ENCODE measurements at regions not wholly inside any gene's neighbourhood (a gene's known extent, or its start where the extent isn't known, plus 50 kb on each side); places are given as distances from the start of the nearest gene placed in this dataset.

DNA sequence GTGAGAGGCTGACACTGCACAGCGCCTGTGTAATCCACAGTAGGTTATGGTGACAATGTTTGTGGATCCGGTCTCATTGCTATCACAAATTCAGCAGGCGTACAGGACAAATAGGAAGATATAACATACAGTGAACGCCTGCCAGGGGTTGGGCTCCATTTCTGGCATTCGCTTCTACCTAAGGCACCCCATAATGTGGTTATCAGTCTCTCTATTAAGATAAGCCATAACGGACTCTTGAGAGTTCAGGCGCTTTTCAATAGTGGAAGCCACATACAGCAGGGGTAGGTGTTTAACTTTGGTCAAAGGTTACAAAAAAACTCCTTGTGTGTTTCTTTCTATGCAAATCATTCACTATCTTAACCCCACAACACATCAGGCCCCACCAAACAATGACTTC lies 72.8 kb downstream of the SIPA1L2 start:
- no peak overlapping the region for H3K4me3 ChIP-seq (ENCODE audit: low read depth, low read length)
- no peak for DNase-seq (ENCODE audit: low read depth)
- TF ChIP-seq CTCF (IDR thresholded peaks at IDR 0.05; ENCODE audit: insufficient read depth, low read depth, low read length): no peak

GRCh38 chr1:232556351-232556750 lies 73.6 kb downstream of the SIPA1L2 start:
- TF ChIP-seq CTCF (IDR thresholded peaks at IDR 0.05; ENCODE audit: insufficient read depth, low read depth, low read length): no peak
- DNase-seq (ENCODE audit: low read depth): peak; percentile 73
- H3K4me3 ChIP-seq (ENCODE audit: low read depth, low read length): no peak overlapping the region

- DNase-seq (ENCODE audit: low read depth): peak; percentile 49
- TF ChIP-seq CTCF (IDR thresholded peaks at IDR 0.05; ENCODE audit: insufficient read depth, low read depth, low read length): no peak
- no peak overlapping the region for H3K4me3 ChIP-seq (ENCODE audit: low read depth, low read length)
These were observed 74.3 kb downstream of the SIPA1L2 start for GRCh38 chr1:232555494-232556210.

GRCh38 chr1:232554409-232554808 lies 75.5 kb downstream of the SIPA1L2 start:
- DNase-seq (ENCODE audit: low read depth): peak; percentile 34
- no peak for TF ChIP-seq CTCF (IDR thresholded peaks at IDR 0.05; ENCODE audit: insufficient read depth, low read depth, low read length)
- no peak overlapping the region for H3K4me3 ChIP-seq (ENCODE audit: low read depth, low read length)

- no peak for TF ChIP-seq CTCF (IDR thresholded peaks at IDR 0.05; ENCODE audit: insufficient read depth, low read depth, low read length)
These were observed 76.1 kb downstream of the SIPA1L2 start for GRCh38 chr1:232553809-232554208.

GRCh38 chr1:232553050-232553754 lies 76.7 kb downstream of the SIPA1L2 start:
- TF ChIP-seq CTCF (IDR thresholded peaks at IDR 0.05; ENCODE audit: insufficient read depth, low read depth, low read length): no peak
- no peak overlapping the region for H3K4me3 ChIP-seq (ENCODE audit: low read depth, low read length)
- DNase-seq (ENCODE audit: low read depth): peak; percentile 75

More at GRCh38 chr1:232553809-232554208, 76.1 kb downstream of the SIPA1L2 start:
- DNase-seq (ENCODE audit: low read depth): peak; percentile 21
- no peak overlapping the region for H3K4me3 ChIP-seq (ENCODE audit: low read depth, low read length)
